SK-N-SH treated with all-trans-retinoic acid at 6 μM for 48 hours (cell line): ENCODE measurements at regions not wholly inside any gene's neighbourhood (a gene's known extent, or its start where the extent isn't known, plus 50 kb on each side); places are given as distances from the start of the nearest gene placed in this dataset.

Experiments used
- ARNTL ChIP-seq: fragments of 450-650 bp; formaldehyde crosslinking; IDR thresholded peaks from 2 replicates; pipeline ENCODE4 v1.5.0; 2020; ENCODE audit warnings: low read depth, mild to moderate bottlenecking, moderate library complexity, borderline replicate concordance
- BACH2 ChIP-seq: fragments of 250-450 bp; sonication (Bioruptor Pico); IDR thresholded peaks from 2 replicates; pipeline ENCODE4 v1.9.0; 2021; ENCODE audit warnings: mild to moderate bottlenecking, borderline replicate concordance
- TOX ChIP-seq: fragments of 250-450 bp; sonication (Bioruptor Pico); IDR thresholded peaks from 2 replicates; pipeline ENCODE4 v1.8.0; 2021; ENCODE audit warnings: mild to moderate bottlenecking, moderate library complexity, borderline replicate concordance
- ZC3H10 ChIP-seq: fragments of 250-450 bp; sonication (Bioruptor Pico); IDR thresholded peaks from 2 replicates; pipeline ENCODE4 v1.5.1; 2021; ENCODE audit warnings: mild to moderate bottlenecking, moderate library complexity
- ZFP3 ChIP-seq: fragments of 250-450 bp; sonication (Bioruptor Pico); IDR thresholded peaks from 2 replicates; pipeline ENCODE4 v1.5.0; 2020; ENCODE audit warnings: mild to moderate bottlenecking, moderate library complexity
- ZFP30 ChIP-seq: fragments of 450-650 bp; formaldehyde crosslinking; IDR thresholded peaks from 2 replicates; pipeline ENCODE4 v1.5.0; 2022; ENCODE audit warnings: mild to moderate bottlenecking, moderate library complexity
- ZNF565 ChIP-seq: fragments of 450-650 bp; formaldehyde crosslinking; conservative IDR thresholded peaks from 2 replicates; pipeline ENCODE4 v1.5.0; 2020; ENCODE audit warnings: low read depth, mild to moderate bottlenecking, moderate library complexity
- ZNF70 ChIP-seq: fragments of 450-650 bp; formaldehyde crosslinking; IDR thresholded peaks from 2 replicates; pipeline ENCODE4 v1.5.0; 2020; ENCODE audit warnings: mild to moderate bottlenecking, moderate library complexity
- ZNF8 ChIP-seq: fragments of 450-650 bp; formaldehyde crosslinking; IDR thresholded peaks from 2 replicates; pipeline ENCODE4 v1.5.0; 2020; ENCODE audit warnings: mild to moderate bottlenecking, moderate library complexity
- TF ChIP-seq, protein P1 (sequence below): fragments of 250-450 bp; sonication (Bioruptor Pico); IDR thresholded peaks from 2 replicates; pipeline ENCODE4 v1.8.0; 2020; ENCODE audit warnings: mild to moderate bottlenecking, moderate library complexity, borderline replicate concordance
- TF ChIP-seq, protein P2 (sequence below): fragments of 250-450 bp; sonication (Bioruptor Pico); IDR thresholded peaks from 2 replicates; pipeline ENCODE4 v1.5.1; 2020; ENCODE audit warnings: low read depth, mild to moderate bottlenecking, moderate library complexity

DNA sequence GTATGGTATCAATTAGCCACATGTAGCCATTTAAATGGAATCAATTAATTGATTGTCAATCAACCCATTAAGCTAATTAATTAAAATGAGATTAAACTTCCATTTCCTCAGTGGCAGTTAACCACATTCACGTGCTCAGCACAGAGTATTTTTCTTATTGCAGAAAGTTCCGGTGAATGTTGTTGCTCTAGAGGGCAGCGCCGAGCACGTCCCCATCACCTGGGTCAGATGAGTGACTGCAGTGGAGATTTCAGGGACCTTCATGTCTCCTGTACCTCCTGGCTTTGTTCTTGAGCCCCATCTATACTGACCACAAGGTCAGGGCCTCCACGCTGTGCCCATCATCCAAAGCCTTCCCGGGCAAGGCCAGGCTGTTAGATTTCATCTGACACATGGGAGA, 168.8 kb upstream of the MKI67 start:
- TF ChIP-seq ZC3H10 (CRISPR knock-in tag) (no peak), ZFP3 (no peak), TOX (CRISPR knock-in tag) (no peak), ZNF70 (CRISPR knock-in tag) (no peak), BACH2 (CRISPR knock-in tag) (no peak), ZNF565 (CRISPR knock-in tag) (no peak), ZNF8 (CRISPR knock-in tag) (no peak), ARNTL (no peak), ZFP30 (CRISPR knock-in tag) (no peak)
- TF ChIP-seq, protein P1, sequence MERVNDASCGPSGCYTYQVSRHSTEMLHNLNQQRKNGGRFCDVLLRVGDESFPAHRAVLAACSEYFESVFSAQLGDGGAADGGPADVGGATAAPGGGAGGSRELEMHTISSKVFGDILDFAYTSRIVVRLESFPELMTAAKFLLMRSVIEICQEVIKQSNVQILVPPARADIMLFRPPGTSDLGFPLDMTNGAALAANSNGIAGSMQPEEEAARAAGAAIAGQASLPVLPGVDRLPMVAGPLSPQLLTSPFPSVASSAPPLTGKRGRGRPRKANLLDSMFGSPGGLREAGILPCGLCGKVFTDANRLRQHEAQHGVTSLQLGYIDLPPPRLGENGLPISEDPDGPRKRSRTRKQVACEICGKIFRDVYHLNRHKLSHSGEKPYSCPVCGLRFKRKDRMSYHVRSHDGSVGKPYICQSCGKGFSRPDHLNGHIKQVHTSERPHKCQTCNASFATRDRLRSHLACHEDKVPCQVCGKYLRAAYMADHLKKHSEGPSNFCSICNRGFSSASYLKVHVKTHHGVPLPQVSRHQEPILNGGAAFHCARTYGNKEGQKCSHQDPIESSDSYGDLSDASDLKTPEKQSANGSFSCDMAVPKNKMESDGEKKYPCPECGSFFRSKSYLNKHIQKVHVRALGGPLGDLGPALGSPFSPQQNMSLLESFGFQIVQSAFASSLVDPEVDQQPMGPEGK = no peak
- TF ChIP-seq, protein P2, sequence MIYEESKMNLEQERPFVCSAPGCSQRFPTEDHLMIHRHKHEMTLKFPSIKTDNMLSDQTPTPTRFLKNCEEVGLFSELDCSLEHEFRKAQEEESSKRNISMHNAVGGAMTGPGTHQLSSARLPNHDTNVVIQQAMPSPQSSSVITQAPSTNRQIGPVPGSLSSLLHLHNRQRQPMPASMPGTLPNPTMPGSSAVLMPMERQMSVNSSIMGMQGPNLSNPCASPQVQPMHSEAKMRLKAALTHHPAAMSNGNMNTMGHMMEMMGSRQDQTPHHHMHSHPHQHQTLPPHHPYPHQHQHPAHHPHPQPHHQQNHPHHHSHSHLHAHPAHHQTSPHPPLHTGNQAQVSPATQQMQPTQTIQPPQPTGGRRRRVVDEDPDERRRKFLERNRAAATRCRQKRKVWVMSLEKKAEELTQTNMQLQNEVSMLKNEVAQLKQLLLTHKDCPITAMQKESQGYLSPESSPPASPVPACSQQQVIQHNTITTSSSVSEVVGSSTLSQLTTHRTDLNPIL (CRISPR knock-in tag) = no peak
